Astrocyte of the hippocampus (primary cell): ENCODE measurements at regions not wholly inside any gene's neighbourhood (a gene's known extent, or its start where the extent isn't known, plus 50 kb on each side); places are given as distances from the start of the nearest gene placed in this dataset.

ENCODE experiments used
- DNase-seq: peaks from one replicate; pipeline ENCODE4 v3.0.0; 2011; ENCODE audit warnings: low read depth, low spot score

- no peak for DNase-seq
These were observed 115.8 kb upstream of the SORCS1 start for GRCh38 chr10:107280293-107280692.

- no peak for DNase-seq
These were observed 113.1 kb upstream of the SORCS1 start for GRCh38 chr10:107277591-107277990.

DNA sequence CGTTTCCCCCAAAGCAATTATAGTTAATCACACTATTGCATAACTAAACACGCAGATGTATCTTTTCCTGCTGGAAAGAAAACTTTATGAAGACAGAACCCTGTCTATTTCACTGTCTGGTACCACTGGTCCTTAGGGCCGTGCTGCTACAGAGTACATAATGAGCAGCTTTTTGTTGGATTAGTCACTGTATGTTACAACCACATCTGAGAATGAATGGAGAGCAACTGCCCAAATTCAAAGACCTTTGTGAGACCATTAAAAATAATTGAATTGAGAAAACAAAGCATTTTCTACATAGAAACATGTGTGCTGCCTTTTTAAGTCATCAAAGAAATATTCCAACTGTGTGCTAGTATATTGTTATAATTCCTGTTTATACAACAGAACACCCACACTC lies 111.3 kb upstream of the SORCS1 start:
- peak; percentile 48 for DNase-seq

GRCh38 chr10:107269626-107270025 lies 105.1 kb upstream of the SORCS1 start:
- DNase-seq, result no peak

DNA sequence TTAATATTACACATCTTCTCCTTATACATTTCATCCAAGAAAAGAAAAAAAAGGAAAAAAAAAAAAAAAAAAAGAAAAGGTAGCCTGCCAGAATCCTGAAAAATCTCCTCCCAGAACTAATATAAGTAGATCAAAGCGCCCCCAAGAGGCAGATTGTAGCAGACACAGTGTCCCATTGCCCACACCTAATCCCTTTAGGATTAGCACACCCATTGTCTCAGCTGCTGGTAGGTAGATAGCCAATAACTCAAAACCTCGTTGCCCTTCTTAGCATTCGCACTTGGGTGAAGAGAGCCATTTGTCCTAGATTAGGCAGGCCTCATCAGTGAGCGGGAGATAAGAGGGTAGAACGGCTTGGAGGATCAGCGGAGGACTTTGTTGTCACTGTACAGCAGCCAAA lies 100.2 kb upstream of the SORCS1 start:
- no peak for DNase-seq

- no peak for DNase-seq
These were observed 79.6 kb upstream of the SORCS1 start for GRCh38 chr10:107244122-107244521.

DNA sequence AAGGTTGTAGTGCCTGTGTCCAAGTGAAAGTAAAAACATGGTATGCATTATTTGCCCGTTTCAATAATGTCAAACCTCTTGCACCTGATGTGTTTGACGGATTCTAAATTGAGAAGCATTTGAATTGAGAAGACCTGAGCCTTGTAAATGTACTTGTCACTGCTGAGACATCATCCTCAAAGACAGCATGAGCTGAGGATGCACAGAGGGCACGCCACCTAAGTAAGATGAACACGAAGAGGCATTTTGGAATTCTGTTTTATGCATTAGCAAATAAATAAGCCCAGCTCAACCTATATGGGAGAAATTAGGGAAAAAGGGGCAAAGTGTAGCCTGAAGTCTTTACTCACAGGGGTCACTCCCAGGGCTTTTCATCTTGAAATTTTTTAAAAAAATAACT lies 73.8 kb upstream of the SORCS1 start:
- no peak for DNase-seq

DNA sequence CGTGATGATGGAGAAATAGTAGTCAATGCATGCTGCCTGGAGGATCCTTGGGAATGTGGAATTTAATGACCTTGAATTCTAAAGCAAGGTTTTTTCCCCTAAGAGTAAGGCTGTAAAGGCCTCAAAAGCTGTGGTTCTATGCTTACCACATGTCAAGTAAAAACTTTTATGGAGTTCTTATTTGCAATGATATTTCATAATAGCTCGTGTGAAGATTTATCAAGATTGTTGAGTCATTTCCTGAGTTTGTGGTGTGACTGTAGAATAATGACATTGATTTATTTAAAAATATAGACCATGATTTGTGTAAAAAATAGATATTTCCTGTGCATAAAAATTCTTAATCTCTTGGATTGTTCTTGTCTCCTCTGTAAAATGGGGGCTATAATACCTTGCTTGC lies 67.5 kb upstream of the SORCS1 start:
- DNase-seq, result no peak

DNA sequence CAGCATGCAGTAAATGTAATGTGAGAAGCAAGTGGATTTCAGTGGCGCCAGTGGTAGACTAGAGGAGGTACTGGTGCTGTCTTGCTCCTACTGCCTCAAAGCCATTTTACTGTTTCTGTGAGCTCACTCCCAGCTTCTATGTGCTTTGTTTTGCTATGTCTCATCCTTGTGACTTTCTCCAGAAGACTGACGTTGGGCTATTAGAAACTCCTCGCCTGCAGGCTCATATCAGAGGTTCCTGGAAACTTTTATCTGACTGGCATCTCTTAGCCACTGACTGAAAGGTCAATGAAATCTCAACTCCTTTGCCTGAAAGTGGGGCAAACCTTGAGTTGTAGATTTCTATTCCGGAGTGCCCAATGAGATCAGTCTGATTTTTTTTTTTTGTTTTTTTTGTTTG lies 66.4 kb upstream of the SORCS1 start:
- DNase-seq, result no peak

DNA sequence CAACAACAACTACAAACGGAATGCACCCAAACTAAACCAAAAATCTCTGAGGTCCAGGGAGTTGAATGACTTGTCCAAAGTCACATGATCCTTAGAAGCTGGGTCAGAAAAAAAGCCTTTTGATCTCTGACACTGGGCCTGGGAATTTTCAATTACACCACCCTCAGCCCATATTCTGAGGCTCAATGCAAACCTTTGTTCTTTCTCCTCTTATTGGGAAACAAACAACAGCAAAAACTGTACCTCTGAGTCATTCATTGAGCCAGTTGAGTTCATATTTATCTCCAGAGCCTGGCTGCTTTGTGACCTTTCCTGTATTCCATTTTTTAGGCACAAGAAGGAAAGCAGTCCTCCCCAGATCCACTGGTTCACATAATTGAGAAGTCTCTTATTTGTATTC lies 51.2 kb upstream of the SORCS1 start:
- DNase-seq, result no peak
